ENCODE measurements at regions not wholly inside any gene's neighbourhood (a gene's known extent, or its start where the extent isn't known, plus 50 kb on each side); places are given as distances from the start of the nearest gene placed in this dataset.

- no peak for TF ChIP-seq CTCF (IDR thresholded peaks at IDR 0.05; ENCODE audit: low read depth, low read length)
- TF ChIP-seq EZH2phosphoT487 (IDR thresholded peaks at IDR 0.05; ENCODE audit: low read depth), result no peak
Observed at GRCh38 chr2:34371711-34372110, 772.6 kb upstream of the FAM98A start.

Measured in OCI-LY3 (cell line).